Astrocyte of the spinal cord (primary cell): ENCODE measurements at regions not wholly inside any gene's neighbourhood (a gene's known extent, or its start where the extent isn't known, plus 50 kb on each side); places are given as distances from the start of the nearest gene placed in this dataset.

Source experiments
- DNase-seq: peaks from one replicate; pipeline ENCODE4 v3.0.0; 2011; ENCODE audit warnings: low read depth, low spot score
- H3K4me3 ChIP-seq: 2 replicates; pipeline ENCODE4 v1.5.1; 2011; ENCODE audit warnings: low read depth, mild to moderate bottlenecking, low read length, moderate library complexity
- CTCF ChIP-seq: IDR thresholded peaks from 2 replicates; pipeline ENCODE4 v1.5.1; 2012; ENCODE audit warnings: low read depth, mild to moderate bottlenecking, low read length, inconsistent platforms
- in situ Hi-C: cut with HindIII; loops from 2 replicates; pipeline ENCODE4 v1.10.0; 2017; ENCODE audit warnings: low sequenced_read_pairs

- no peak overlapping the region for H3K4me3 ChIP-seq
- no peak for TF ChIP-seq CTCF
- DNase-seq: peak; percentile 32
- in situ Hi-C loops: no loop called here
Measured at GRCh38 chr6:139990856-139991465, 616.5 kb upstream of the CITED2 start.

GRCh38 chr6:139990026-139990686 lies 615.7 kb upstream of the CITED2 start:
- no peak for DNase-seq
- no peak for TF ChIP-seq CTCF
- in situ Hi-C loops: no loop called here
- H3K4me3 ChIP-seq: no peak overlapping the region

GRCh38 chr6:139988685-139989084 lies 614.2 kb upstream of the CITED2 start:
- no peak for DNase-seq
- in situ Hi-C loops: no loop called here
- no peak for TF ChIP-seq CTCF
- no peak overlapping the region for H3K4me3 ChIP-seq

- DNase-seq: no peak
- in situ Hi-C loops: no loop called here
- TF ChIP-seq CTCF: no peak
- no peak overlapping the region for H3K4me3 ChIP-seq
Measured at GRCh38 chr6:139987091-139987490, 612.6 kb upstream of the CITED2 start.

- DNase-seq: no peak
- in situ Hi-C loops: no loop called here
- H3K4me3 ChIP-seq: no peak overlapping the region
- no peak for TF ChIP-seq CTCF
Measured at GRCh38 chr6:139985236-139985815, 610.9 kb upstream of the CITED2 start.

- DNase-seq: no peak
- in situ Hi-C loops: no loop called here
- H3K4me3 ChIP-seq: no peak overlapping the region
- TF ChIP-seq CTCF: no peak
Measured at GRCh38 chr6:139984317-139984716, 609.9 kb upstream of the CITED2 start.
